Thyroid gland (tissue), 4 donors: ENCODE measurements at regions not wholly inside any gene's neighbourhood (a gene's known extent, or its start where the extent isn't known, plus 50 kb on each side); places are given as distances from the start of the nearest gene placed in this dataset.

Source experiments
- DNase-seq, 2 donors: peaks; one replicate each; pipeline ENCODE4 v3.0.0-alpha.2; 2019
- H3K27ac ChIP-seq, 3 donors: fragments of 200-600 bp; sonication (generic); 1 replicate in 2 of 3; 2 replicates in 1 of 3; pipeline ENCODE4 v1.5.1; 2016 to 2019; ENCODE audit warnings: mild to moderate bottlenecking in 1 of 3, moderate library complexity in 1 of 3
- H3K27me3 ChIP-seq: fragments of 200-600 bp; sonication (generic); one replicate; pipeline ENCODE4 v1.5.1; 2019
- H3K36me3 ChIP-seq, 2 donors: fragments of 200-600 bp; sonication (generic); one replicate each; pipeline ENCODE4 v1.5.1; 2016 to 2019
- H3K4me1 ChIP-seq, 2 donors: fragments of 200-600 bp; sonication (generic); one replicate each; pipeline ENCODE4 v1.5.1; 2017 to 2019
- H3K4me3 ChIP-seq, 3 donors: fragments of 200-600 bp; sonication (generic); replicated peaks in 1 of 3; 1 replicate in 2 of 3; 2 replicates in 1 of 3; pipeline ENCODE4 v1.5.1; 2016; ENCODE audit warnings: mild to moderate bottlenecking in 1 of 3
- H3K9me3 ChIP-seq: fragments of 200-600 bp; sonication (generic); one replicate; pipeline ENCODE4 v1.5.1; 2017
- CTCF ChIP-seq, 6 experiments: fragments of 200-600 bp in 3 of 6; fragments of 450-650 bp in 3 of 6; sonication (generic) in 3 of 6; IDR thresholded peaks; one replicate each; pipeline ENCODE4 v1.5.1; 2016 to 2019; ENCODE audit warnings: antibody characterized with exemption in 6 of 6, mild to moderate bottlenecking in 2 of 6, inconsistent platforms in 1 of 6, moderate library complexity in 1 of 6
- POLR2A ChIP-seq, 2 donors: fragments of 450-650 bp; IDR thresholded peaks; one replicate each; pipeline ENCODE4 v1.6.1; 2017; ENCODE audit warnings: antibody characterized with exemption in 2 of 2, mild to moderate bottlenecking in 2 of 2, moderate library complexity in 1 of 2
- WGBS, 2 donors: methylation state at CpG; one replicate each; pipeline ENCODE4 v1.1.5; 2017; 5-methylcytosine and 5-hydroxymethylcytosine counted together
- intact Hi-C: fragments of 100-400 bp; cut with DNase I; formaldehyde crosslinking; loops from one replicate; pipeline ENCODE4 v1.15.1; 2023

DNA sequence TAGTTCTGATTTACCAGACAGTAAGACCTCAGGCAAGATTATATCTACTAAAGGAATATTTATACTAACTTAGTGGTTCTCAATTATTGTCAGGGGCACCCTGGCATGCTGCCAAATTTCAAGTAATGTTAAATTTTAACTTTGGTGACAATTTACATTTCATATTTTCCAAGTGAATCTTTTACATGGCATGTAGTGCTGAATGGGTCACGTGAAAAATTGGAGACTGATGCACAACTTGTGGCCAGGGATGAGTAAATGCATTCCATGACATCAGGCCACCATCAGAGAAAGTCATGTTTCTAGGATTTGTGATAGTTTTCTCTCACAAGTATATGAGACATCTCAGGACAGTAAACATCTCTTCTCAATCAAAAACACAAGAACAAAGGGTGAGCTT is 202.6 kb upstream of the SOX21 start:
- intact Hi-C loops = no loop called here
- H3K27ac ChIP-seq = no peak overlapping the region
- no peak for DNase-seq
- H3K36me3 ChIP-seq = no peaks in the 10 kb centered on the region
- TF ChIP-seq POLR2A (IDR thresholded peaks at IDR 0.05) (no peak), CTCF (IDR thresholded peaks at IDR 0.05) (no peak)
- no peaks in the 10 kb centered on the region for H3K9me3 ChIP-seq
- no peaks in the 10 kb centered on the region for H3K27me3 ChIP-seq
- H3K4me3 ChIP-seq = no peak overlapping the region
- H3K4me1 ChIP-seq = no peaks in the 10 kb centered on the region
- WGBS, 2 donors = 72 to 85% methylated on average over 1 of the region's 1 CpG

- no peak overlapping the region for H3K27ac ChIP-seq
- no peaks in the 10 kb centered on the region for H3K9me3 ChIP-seq
- H3K36me3 ChIP-seq = no peaks in the 10 kb centered on the region
- no peaks in the 10 kb centered on the region for H3K4me1 ChIP-seq
- 87 to 88% methylated on average over 2 of the region's 2 CpGs for WGBS, 2 donors
- H3K27me3 ChIP-seq = no peaks in the 10 kb centered on the region
- H3K4me3 ChIP-seq = no peak overlapping the region
- DNase-seq = no peak
- no peak for TF ChIP-seq POLR2A (IDR thresholded peaks at IDR 0.05)
- no peak for TF ChIP-seq CTCF (IDR thresholded peaks at IDR 0.05)
- intact Hi-C loops = no loop called here
Measured at GRCh38 chr13:94906605-94907004, 194.3 kb upstream of the SOX21 start.

DNA sequence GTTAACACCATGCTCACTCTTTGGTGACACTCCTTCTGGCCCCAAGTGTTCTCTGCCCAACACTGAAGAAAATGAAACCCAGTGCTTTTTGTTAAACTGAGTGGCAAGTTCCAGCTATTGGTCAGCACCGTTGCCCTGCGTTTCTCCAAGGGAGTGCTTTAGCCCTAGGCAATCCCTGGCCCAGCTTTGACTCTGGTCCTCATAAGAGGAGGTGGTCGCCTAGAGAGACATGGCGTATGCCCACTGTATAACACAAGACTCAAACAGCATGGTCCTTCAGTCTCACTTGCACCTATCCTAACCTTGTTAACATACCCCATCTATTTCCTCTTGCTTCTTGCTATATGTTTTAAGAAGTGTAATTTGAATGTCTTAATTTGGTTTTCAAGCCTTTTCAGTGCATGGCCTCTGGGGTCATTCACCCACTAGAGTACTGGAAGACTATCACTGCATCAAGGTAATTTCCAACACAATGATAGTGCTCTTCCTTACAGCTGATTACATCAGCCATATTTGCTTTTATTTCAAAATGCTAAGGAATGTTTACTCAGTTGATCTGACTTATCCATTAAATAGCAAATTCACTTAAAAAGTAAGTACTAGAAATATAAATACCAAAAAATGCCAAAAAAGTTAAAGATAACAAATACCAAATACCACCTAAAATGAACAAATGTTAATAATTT is 190.5 kb upstream of the SOX21 start:
- H3K4me3 ChIP-seq = no peak overlapping the region
- WGBS, 2 donors = 82 to 86% methylated on average over 4 of the region's 4 CpGs
- H3K9me3 ChIP-seq = no peaks in the 10 kb centered on the region
- TF ChIP-seq CTCF (IDR thresholded peaks at IDR 0.05) (no peak), POLR2A (IDR thresholded peaks at IDR 0.05) (no peak)
- no peaks in the 10 kb centered on the region for H3K36me3 ChIP-seq
- H3K4me1 ChIP-seq = no peaks in the 10 kb centered on the region
- H3K27me3 ChIP-seq = no peaks in the 10 kb centered on the region
- H3K27ac ChIP-seq = no peak overlapping the region
- no peak for DNase-seq
- intact Hi-C loops = no loop called here

- Histone ChIP-seq H3K27me3 (no peaks in the 10 kb centered on the region), H3K36me3 (no peaks in the 10 kb centered on the region), H3K4me1 (no peaks in the 10 kb centered on the region), H3K27ac (no peak overlapping the region), H3K9me3 (no peaks in the 10 kb centered on the region), H3K4me3 (no peak overlapping the region)
- no peak for DNase-seq
- TF ChIP-seq CTCF (IDR thresholded peaks at IDR 0.05) = no peak
- no peak for TF ChIP-seq POLR2A (IDR thresholded peaks at IDR 0.05)
- 87 to 95% methylated on average over 3 of the region's 3 CpGs for WGBS, 2 donors
- intact Hi-C loops = no loop called here
Measured at GRCh38 chr13:94901070-94901469, 188.7 kb upstream of the SOX21 start.

DNA sequence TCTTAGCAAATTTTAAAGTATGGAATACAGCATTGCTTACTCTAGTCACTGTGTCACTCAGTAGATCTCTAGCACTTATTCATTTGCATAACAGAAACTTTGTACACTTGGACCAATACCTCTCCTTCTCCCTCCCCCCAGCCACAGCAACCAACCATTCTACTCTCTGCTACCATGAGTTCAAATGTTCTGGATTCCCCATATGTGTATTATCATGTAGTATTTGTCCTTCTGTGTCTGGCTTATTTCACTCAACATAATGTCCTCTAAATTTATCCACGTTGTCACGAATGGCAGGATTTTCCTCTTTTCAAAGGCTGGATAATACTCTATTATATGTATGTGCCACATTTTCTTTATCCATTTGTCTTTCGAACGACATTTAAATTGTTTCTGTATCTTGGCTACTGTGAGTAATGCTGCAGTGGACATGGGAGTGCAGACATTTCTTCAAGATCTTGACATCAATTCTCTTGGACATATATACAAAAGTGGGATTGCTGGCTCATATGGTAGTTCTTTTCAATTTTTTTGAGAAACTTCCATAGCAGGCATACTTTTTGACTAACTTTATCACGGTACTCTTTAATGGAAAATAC is 184.5 kb upstream of the SOX21 start:
- Histone ChIP-seq H3K4me1 (no peaks in the 10 kb centered on the region), H3K4me3 (no peak overlapping the region), H3K27ac (no peak overlapping the region), H3K9me3 (no peaks in the 10 kb centered on the region), H3K27me3 (no peaks in the 10 kb centered on the region), H3K36me3 (no peaks in the 10 kb centered on the region)
- intact Hi-C loops = no loop called here
- no peak for DNase-seq
- no peak for TF ChIP-seq POLR2A (IDR thresholded peaks at IDR 0.05)
- TF ChIP-seq CTCF (IDR thresholded peaks at IDR 0.05) = no peak
- 83 to 86% methylated on average over 5 of the region's 5 CpGs for WGBS, 2 donors
